ENCODE measurements at regions not wholly inside any gene's neighbourhood (a gene's known extent, or its start where the extent isn't known, plus 50 kb on each side); places are given as distances from the start of the nearest gene placed in this dataset.

DNA sequence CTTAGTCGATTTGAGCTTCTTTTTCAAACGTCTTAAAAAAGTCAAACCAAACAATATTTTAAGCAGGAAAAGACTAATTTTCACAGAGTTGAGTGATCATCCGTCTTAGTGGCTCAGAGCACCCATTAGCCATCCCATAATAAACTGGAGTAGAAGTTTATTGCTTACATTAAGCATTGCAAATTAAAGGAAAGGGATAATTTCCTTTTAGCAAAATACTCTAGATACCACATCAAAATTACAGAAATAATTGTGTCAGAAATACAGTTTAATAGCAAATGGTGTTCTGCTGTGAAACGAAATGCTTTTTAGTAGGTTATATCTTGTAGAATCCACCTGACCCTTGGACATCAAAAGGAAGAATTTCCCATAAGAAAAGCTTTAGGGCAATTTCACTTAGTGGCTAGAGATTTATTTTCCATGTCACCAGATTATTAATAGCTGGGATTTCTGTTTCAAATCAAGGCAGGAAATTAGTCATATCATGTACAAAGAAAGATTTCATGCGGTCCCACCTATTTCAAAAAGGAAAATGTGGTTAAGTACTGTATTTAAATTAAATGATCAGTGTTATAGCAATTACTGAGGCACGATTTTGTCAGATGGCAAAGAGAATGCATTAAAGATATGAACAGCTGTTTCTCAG lies 96.2 kb downstream of the NPTX2 start:
- H3K4me2 ChIP-seq (replicated peaks; ENCODE audit: low read depth, low read length, poor library complexity, severe bottlenecking): no peak overlapping the region
- intact Hi-C loops (cut with micrococcal nuclease): no loop called here
- ChIA-PET POLR2A (no interaction called here), CTCF (interaction anchor here (1.4 kb wide), 1 partner anchor 32 kb away, joined by 4 read pairs; no protein-coding TSS in a partner anchor)
- Mint-ChIP-seq H3K4me1 (no peaks in the 10 kb centered on the region), H3K9me3 (ENCODE audit: insufficient read depth) (no peaks in the 10 kb centered on the region), H3K27ac (no peak overlapping the region), H3K4me3 (no peak overlapping the region), H3K27me3 (peaks cover 13% of the 10 kb centered on the region)
- no CpG with 5 or more reads among the region's 6 CpGs for WGBS (ENCODE audit: insufficient coverage)
- H2AFZ ChIP-seq (ENCODE audit: insufficient read depth, low read depth, low read length, poor library complexity, severe bottlenecking): no peak overlapping the region
- H3K27me3 ChIP-seq (replicated peaks in 1 of 4; ENCODE audit: control extremely low read depth in 1 of 4, control insufficient read depth in 3 of 4, insufficient read depth in 4 of 4, low read length in 3 of 4): no peaks in the 10 kb centered on the region
- H3K9ac ChIP-seq (ENCODE audit: low read length): no peak overlapping the region
- H3K4me1 ChIP-seq (ENCODE audit: control insufficient read depth in 2 of 2, insufficient read depth in 2 of 2, low read length in 2 of 2): no peaks in the 10 kb centered on the region
- no peak for DNase-seq
- H3K79me2 ChIP-seq (ENCODE audit: control insufficient read depth, insufficient read depth, low read length): no peaks in the 10 kb centered on the region
- no peak overlapping the region for H3K4me3 ChIP-seq (ENCODE audit: control extremely low read depth in 1 of 5, extremely low read depth in 1 of 5, insufficient read depth in 1 of 5, low read depth in 2 of 5, low read length in 4 of 5)
- no peaks in the 10 kb centered on the region for H4K20me1 ChIP-seq (ENCODE audit: control insufficient read depth, insufficient read depth, low read length, poor library complexity, severe bottlenecking)
- H3K36me3 ChIP-seq (replicated peaks in 1 of 2; ENCODE audit: control extremely low read depth in 1 of 2, control insufficient read depth in 1 of 2, extremely low read depth in 1 of 2, insufficient read depth in 2 of 2, low read length in 1 of 2): no peaks in the 10 kb centered on the region
- peaks cover 0 to 5% (median 0%) of the 10 kb centered on the region in 3 donors for H3K9me3 ChIP-seq (ENCODE audit: control extremely low read depth in 1 of 3, control insufficient read depth in 2 of 3, insufficient read depth in 1 of 3, low read length in 2 of 3)
- H3K27ac ChIP-seq (ENCODE audit: low read length in 2 of 2): no peak overlapping the region
- no peak for ATAC-seq (ENCODE audit: low read depth)
- TF ChIP-seq, protein P1, sequence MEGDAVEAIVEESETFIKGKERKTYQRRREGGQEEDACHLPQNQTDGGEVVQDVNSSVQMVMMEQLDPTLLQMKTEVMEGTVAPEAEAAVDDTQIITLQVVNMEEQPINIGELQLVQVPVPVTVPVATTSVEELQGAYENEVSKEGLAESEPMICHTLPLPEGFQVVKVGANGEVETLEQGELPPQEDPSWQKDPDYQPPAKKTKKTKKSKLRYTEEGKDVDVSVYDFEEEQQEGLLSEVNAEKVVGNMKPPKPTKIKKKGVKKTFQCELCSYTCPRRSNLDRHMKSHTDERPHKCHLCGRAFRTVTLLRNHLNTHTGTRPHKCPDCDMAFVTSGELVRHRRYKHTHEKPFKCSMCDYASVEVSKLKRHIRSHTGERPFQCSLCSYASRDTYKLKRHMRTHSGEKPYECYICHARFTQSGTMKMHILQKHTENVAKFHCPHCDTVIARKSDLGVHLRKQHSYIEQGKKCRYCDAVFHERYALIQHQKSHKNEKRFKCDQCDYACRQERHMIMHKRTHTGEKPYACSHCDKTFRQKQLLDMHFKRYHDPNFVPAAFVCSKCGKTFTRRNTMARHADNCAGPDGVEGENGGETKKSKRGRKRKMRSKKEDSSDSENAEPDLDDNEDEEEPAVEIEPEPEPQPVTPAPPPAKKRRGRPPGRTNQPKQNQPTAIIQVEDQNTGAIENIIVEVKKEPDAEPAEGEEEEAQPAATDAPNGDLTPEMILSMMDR (IDR thresholded peaks at IDR 0.05): no peak
- TF ChIP-seq EZH2 (IDR thresholded peaks at IDR 0.05; ENCODE audit: borderline replicate concordance, insufficient read depth, low read depth, low read length, poor library complexity, severe bottlenecking): no peak

DNA sequence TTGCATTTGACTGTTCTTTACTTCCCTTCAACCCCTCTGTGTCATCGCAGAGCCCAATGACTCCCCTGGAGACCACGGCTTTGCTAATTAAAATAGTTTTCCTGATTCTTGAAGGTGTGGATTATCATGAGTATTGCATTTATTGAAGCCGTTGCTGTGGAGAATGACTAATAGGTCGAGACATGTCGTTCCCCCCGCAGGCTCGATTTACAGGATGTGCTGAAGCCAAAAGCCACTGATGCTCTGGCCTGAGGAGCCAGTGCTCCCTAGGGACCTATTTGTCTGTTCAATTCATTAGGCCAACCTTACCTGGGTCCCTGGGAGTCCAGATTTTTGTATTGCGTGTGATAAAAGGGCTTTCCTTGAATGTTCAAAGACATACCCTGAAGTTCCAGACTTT lies 102.3 kb downstream of the NPTX2 start:
- Mint-ChIP-seq H3K27ac (no peak overlapping the region), H3K9me3 (ENCODE audit: insufficient read depth) (no peaks in the 10 kb centered on the region), H3K4me3 (no peak overlapping the region), H3K4me1 (no peaks in the 10 kb centered on the region), H3K27me3 (peaks cover 22% of the 10 kb centered on the region)
- WGBS (ENCODE audit: insufficient coverage): 70% methylated on average over 6 of the region's 8 CpGs
- ATAC-seq (ENCODE audit: low read depth) (no peak), DNase-seq (no peak)
- no peaks in the 10 kb centered on the region for H4K20me1 ChIP-seq (ENCODE audit: control insufficient read depth, insufficient read depth, low read length, poor library complexity, severe bottlenecking)
- intact Hi-C loops (cut with micrococcal nuclease): no loop called here
- peaks cover 0 to 6% (median 0%) of the 10 kb centered on the region in 4 experiments for H3K27me3 ChIP-seq (replicated peaks in 1 of 4; ENCODE audit: control extremely low read depth in 1 of 4, control insufficient read depth in 3 of 4, insufficient read depth in 4 of 4, low read length in 3 of 4)
- ChIA-PET CTCF (no interaction called here), POLR2A (no interaction called here)
- H3K27ac ChIP-seq (ENCODE audit: low read length in 2 of 2): no peak overlapping the region
- H3K9ac ChIP-seq (ENCODE audit: low read length): no peak overlapping the region
- H2AFZ ChIP-seq (ENCODE audit: insufficient read depth, low read depth, low read length, poor library complexity, severe bottlenecking): no peak overlapping the region
- no peaks in the 10 kb centered on the region for H3K79me2 ChIP-seq (ENCODE audit: control insufficient read depth, insufficient read depth, low read length)
- no peaks in the 10 kb centered on the region for H3K9me3 ChIP-seq (ENCODE audit: control extremely low read depth in 1 of 3, control insufficient read depth in 2 of 3, insufficient read depth in 1 of 3, low read length in 2 of 3)
- no peak overlapping the region for H3K4me2 ChIP-seq (replicated peaks; ENCODE audit: low read depth, low read length, poor library complexity, severe bottlenecking)
- TF ChIP-seq EZH2 (IDR thresholded peaks at IDR 0.05; ENCODE audit: borderline replicate concordance, insufficient read depth, low read depth, low read length, poor library complexity, severe bottlenecking): no peak
- TF ChIP-seq, protein P1 (IDR thresholded peaks at IDR 0.05): no peak
- no peaks in the 10 kb centered on the region for H3K36me3 ChIP-seq (replicated peaks in 1 of 2; ENCODE audit: control extremely low read depth in 1 of 2, control insufficient read depth in 1 of 2, extremely low read depth in 1 of 2, insufficient read depth in 2 of 2, low read length in 1 of 2)
- no peaks in the 10 kb centered on the region for H3K4me1 ChIP-seq (ENCODE audit: control insufficient read depth in 2 of 2, insufficient read depth in 2 of 2, low read length in 2 of 2)
- no peak overlapping the region for H3K4me3 ChIP-seq (ENCODE audit: control extremely low read depth in 1 of 5, extremely low read depth in 1 of 5, insufficient read depth in 1 of 5, low read depth in 2 of 5, low read length in 4 of 5)
